OCI-LY7 (cell line): ENCODE measurements at regions not wholly inside any gene's neighbourhood (a gene's known extent, or its start where the extent isn't known, plus 50 kb on each side); places are given as distances from the start of the nearest gene placed in this dataset.

Experiments used
- BruUV-seq: library from RNA; stranded (reverse); fragments of 400-500 nt; replicated peaks from 2 replicates; lab custom pipeline; 2021; lab: Mats Ljungman, UMichigan
- CTCF ChIA-PET: fragments of 300-600 bp; sonication (Branson Sonifier 250); formaldehyde crosslinking; loops from one replicate; lab custom pipeline; 2022; ENCODE audit warnings: antibody characterized with exemption; ENCODE audit not compliant: unreplicated experiment; lab: Charles Lee
- POLR2A ChIA-PET: fragments of 300-600 bp; sonication (Branson Sonifier 250); formaldehyde crosslinking; loops from one replicate; lab custom pipeline; 2022; ENCODE audit warnings: antibody characterized with exemption; lab: Charles Lee
- DNase-seq: peaks from one replicate; pipeline ENCODE4 v3.0.0-alpha.2; 2015; ENCODE audit warnings: low spot score
- H2AFZ ChIP-seq: fragments of 200-600 bp; sonication (generic), shearing (Covaris generic); 2 replicates; pipeline ENCODE4 v1.6.1; 2014; ENCODE audit warnings: mild to moderate bottlenecking, antibody characterized with exemption, low read length, moderate library complexity
- H3K27ac ChIP-seq: fragments of 200-600 bp; sonication (generic); 2 replicates; pipeline ENCODE4 v1.5.1; 2014; ENCODE audit warnings: mixed run types, low read depth, mild to moderate bottlenecking, moderate library complexity, low read length, inconsistent platforms; ENCODE audit not compliant: poor library complexity, severe bottlenecking
- H3K36me3 ChIP-seq: fragments of 200-600 bp; sonication (generic); 2 replicates; pipeline ENCODE4 v1.6.1; 2014; ENCODE audit warnings: mild to moderate bottlenecking, antibody characterized with exemption, low read length, moderate library complexity, mixed read lengths; ENCODE audit not compliant: insufficient read depth
- H3K4me1 ChIP-seq: fragments of 200-600 bp; sonication (generic); 2 replicates; pipeline ENCODE4 v1.5.1; 2014; ENCODE audit warnings: mild to moderate bottlenecking, low read length; ENCODE audit not compliant: insufficient read depth, poor library complexity, severe bottlenecking
- H3K4me2 ChIP-seq: fragments of 200-600 bp; sonication (generic); 2 replicates; pipeline ENCODE4 v1.6.1; 2014; ENCODE audit warnings: mild to moderate bottlenecking, low read length
- H3K4me3 ChIP-seq: fragments of 200-600 bp; sonication (generic); 2 replicates; pipeline ENCODE4 v1.5.1; 2014; ENCODE audit warnings: mild to moderate bottlenecking, low read depth, low read length; ENCODE audit not compliant: poor library complexity, severe bottlenecking
- H3K79me2 ChIP-seq: fragments of 200-600 bp; sonication (generic); 2 replicates; pipeline ENCODE4 v1.6.1; 2016; ENCODE audit warnings: low read depth, mild to moderate bottlenecking, low read length, moderate library complexity, mixed read lengths; ENCODE audit not compliant: insufficient read depth
- H3K9me2 ChIP-seq: fragments of 200-600 bp; sonication (generic); 2 replicates; pipeline ENCODE4 v1.6.1; 2016; ENCODE audit warnings: mild to moderate bottlenecking, low read length, mixed read lengths; ENCODE audit not compliant: insufficient read depth
- H3K9me3 ChIP-seq: fragments of 200-600 bp; sonication (generic); 2 replicates; pipeline ENCODE4 v1.6.1; 2014; ENCODE audit warnings: mild to moderate bottlenecking, mixed run types, low read length, mixed read lengths
- H4K20me1 ChIP-seq: fragments of 200-600 bp; sonication (generic); 2 replicates; pipeline ENCODE4 v1.6.1; 2014; ENCODE audit warnings: mild to moderate bottlenecking, antibody characterized with exemption, low read length, moderate library complexity, mixed read lengths; ENCODE audit not compliant: insufficient read depth
- CTCF ChIP-seq: fragments of 200-600 bp; sonication (generic); conservative IDR thresholded peaks from 2 replicates; pipeline ENCODE4 v1.5.1; 2014; ENCODE audit warnings: mild to moderate bottlenecking, antibody characterized with exemption, low read length, moderate library complexity, mixed read lengths
- EZH2phosphoT487 ChIP-seq: fragments of 200-600 bp; sonication (generic); IDR thresholded peaks from 2 replicates; pipeline ENCODE4 v1.6.1; 2018; ENCODE audit warnings: low read depth, borderline replicate concordance, mild to moderate bottlenecking, mixed run types, antibody characterized with exemption, low read length, moderate library complexity, mixed read lengths
- intact Hi-C: fragments of 100-400 bp; cut with micrococcal nuclease; formaldehyde crosslinking; loops from one replicate; pipeline ENCODE4 v1.10.0; 2022; ENCODE audit not compliant: unreplicated experiment

DNA sequence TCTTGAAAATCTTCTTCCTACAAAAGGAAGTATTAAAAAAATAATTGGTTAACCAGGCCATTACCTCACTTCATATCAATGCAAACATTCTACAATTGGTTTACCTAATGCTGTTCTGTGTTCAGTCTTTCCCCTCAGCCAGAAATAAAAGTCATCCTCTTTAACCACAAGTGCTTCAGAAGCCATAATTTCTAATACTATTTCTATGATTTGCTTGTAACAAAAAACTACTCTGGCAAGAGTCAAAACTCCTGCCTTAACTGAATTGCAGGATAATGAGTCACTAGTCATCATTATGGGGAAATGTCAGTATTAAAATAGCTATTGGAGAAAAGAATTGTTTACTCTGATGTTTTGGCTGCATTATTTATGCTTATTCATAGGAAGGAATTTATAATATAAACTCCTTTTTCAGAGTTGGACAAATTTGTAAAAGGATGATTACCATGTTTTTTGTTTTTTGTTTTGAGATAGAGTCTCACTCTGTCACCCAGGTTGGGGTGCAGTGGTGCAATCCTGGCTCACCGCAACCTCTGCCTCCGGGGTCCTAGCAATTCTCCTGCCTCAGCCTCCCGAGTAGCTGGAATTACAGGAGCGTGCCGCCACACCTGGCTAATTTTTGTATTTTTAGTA is 55.5 kb upstream of the ODAD2 start:
- no TSS peak for BruUV-seq
- peaks cover 26% of the 10 kb centered on the region for H3K36me3 ChIP-seq
- ChIA-PET CTCF (no interaction called here), POLR2A (no interaction called here)
- H3K4me3 ChIP-seq, result no peak overlapping the region
- no peak for DNase-seq
- H3K9me3 ChIP-seq, result no peaks in the 10 kb centered on the region
- H3K79me2 ChIP-seq, result no peaks in the 10 kb centered on the region
- no peaks in the 10 kb centered on the region for H3K9me2 ChIP-seq
- H2AFZ ChIP-seq, result no peak overlapping the region
- H3K27ac ChIP-seq, result no peak overlapping the region
- no peaks in the 10 kb centered on the region for H4K20me1 ChIP-seq
- intact Hi-C loops, result no loop called here
- TF ChIP-seq CTCF, result no peak
- TF ChIP-seq EZH2phosphoT487, result no peak
- H3K4me1 ChIP-seq, result no peaks in the 10 kb centered on the region
- H3K4me2 ChIP-seq, result no peak overlapping the region

DNA sequence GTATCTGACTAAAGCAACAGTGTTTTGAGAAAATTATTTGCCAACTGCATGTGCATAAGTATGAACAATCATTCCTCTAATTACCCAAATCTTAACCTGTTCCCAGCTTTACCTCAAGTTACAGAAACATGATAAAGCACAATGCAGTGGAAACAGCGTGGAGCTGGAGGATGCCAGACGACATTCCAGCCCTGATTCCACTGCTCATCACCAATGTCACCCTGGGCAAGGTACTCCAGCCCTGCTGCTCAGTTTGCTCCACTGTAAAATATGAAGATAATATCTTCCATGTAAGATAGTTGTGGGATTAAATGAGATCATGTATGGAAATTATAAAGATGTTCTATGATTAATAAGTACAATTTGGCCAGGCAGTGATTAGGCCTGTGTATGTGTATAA is 50.4 kb upstream of the ODAD2 start:
- DNase-seq, result no peak
- H3K27ac ChIP-seq, result no peak overlapping the region
- no peaks in the 10 kb centered on the region for H3K36me3 ChIP-seq
- ChIA-PET POLR2A (no interaction called here), CTCF (no interaction called here)
- intact Hi-C loops, result no loop called here
- no peak for TF ChIP-seq CTCF
- TF ChIP-seq EZH2phosphoT487, result no peak
- BruUV-seq, result no TSS peak
- H3K4me3 ChIP-seq, result no peak overlapping the region
- no peaks in the 10 kb centered on the region for H4K20me1 ChIP-seq
- no peak overlapping the region for H2AFZ ChIP-seq
- no peak overlapping the region for H3K4me2 ChIP-seq
- no peaks in the 10 kb centered on the region for H3K79me2 ChIP-seq
- H3K9me3 ChIP-seq, result no peaks in the 10 kb centered on the region
- no peaks in the 10 kb centered on the region for H3K9me2 ChIP-seq
- H3K4me1 ChIP-seq, result no peaks in the 10 kb centered on the region
